Panc1 (cell line): ENCODE measurements at regions not wholly inside any gene's neighbourhood (a gene's known extent, or its start where the extent isn't known, plus 50 kb on each side); places are given as distances from the start of the nearest gene placed in this dataset.

Experiments
- ATAC-seq: fragments of 200-7000 bp; cut with Tn5 transposase; 2 replicates; pipeline ENCODE4 v1.9.1; 2020; ENCODE audit warnings: mild to moderate bottlenecking, moderate library complexity
- BruUV-seq: library from RNA; stranded (reverse); fragments of 400-500 nt; replicated peaks from 2 replicates; lab custom pipeline; 2021; lab: Mats Ljungman, UMichigan
- CTCF ChIA-PET: fragments of 300-600 bp; sonication (Branson Sonifier 250); formaldehyde crosslinking; loops from one replicate; lab custom pipeline; 2022; ENCODE audit warnings: antibody characterized with exemption; lab: Charles Lee
- POLR2A ChIA-PET: fragments of 300-600 bp; sonication (Branson Sonifier 250); formaldehyde crosslinking; loops from one replicate; lab custom pipeline; 2022; ENCODE audit warnings: antibody characterized with exemption; lab: Charles Lee
- DNase-seq: peaks from one replicate; pipeline ENCODE4 v3.0.0-alpha.2; 2010; ENCODE audit warnings: low read depth, low spot score
- H3K27ac ChIP-seq: 2 replicates; pipeline ENCODE4 v1.5.1; 2011; ENCODE audit warnings: mild to moderate bottlenecking, low read length, inconsistent platforms
- H3K27me3 ChIP-seq: fragments of 200-500 bp; sonication (Bioruptor generic); 2 replicates; pipeline ENCODE4 v1.6.0; 2014; ENCODE audit warnings: low read length, inconsistent platforms; ENCODE audit not compliant: control insufficient read depth, insufficient read depth
- H3K36me3 ChIP-seq: fragments of 200-500 bp; sonication (Bioruptor generic); 2 replicates; pipeline ENCODE4 v1.5.1; 2014; ENCODE audit warnings: inconsistent platforms, mild to moderate bottlenecking, low read length, moderate library complexity; ENCODE audit not compliant: control insufficient read depth, insufficient read depth
- H3K4me1 ChIP-seq: 2 replicates; pipeline ENCODE4 v1.5.1; 2011; ENCODE audit warnings: inconsistent platforms, mild to moderate bottlenecking, low read length, moderate library complexity; ENCODE audit not compliant: control insufficient read depth, insufficient read depth
- H3K4me3 ChIP-seq, 2 experiments: 2 replicates each; pipeline ENCODE4 v1.5.1; 2011 to 2012; ENCODE audit warnings: low read depth in 2 of 2, low read length in 2 of 2, mild to moderate bottlenecking in 2 of 2, inconsistent platforms in 1 of 2, moderate library complexity in 1 of 2
- H3K9me3 ChIP-seq: fragments of 200-500 bp; sonication (Bioruptor generic); 2 replicates; pipeline ENCODE4 v1.5.1; 2014; ENCODE audit warnings: low read depth, mild to moderate bottlenecking, inconsistent platforms, low read length, moderate library complexity; ENCODE audit not compliant: control insufficient read depth, insufficient read depth
- POLR2AphosphoS5 ChIP-seq: IDR thresholded peaks from 2 replicates; pipeline ENCODE4 v1.6.1; 2012; ENCODE audit warnings: mild to moderate bottlenecking, low read depth, low read length, moderate library complexity
- SIN3A ChIP-seq: IDR thresholded peaks from 2 replicates; pipeline ENCODE4 v1.6.1; 2012; ENCODE audit warnings: low read depth, mild to moderate bottlenecking, low read length, moderate library complexity, borderline replicate concordance; ENCODE audit not compliant: insufficient read depth
- TCF7L2 ChIP-seq: IDR thresholded peaks from 2 replicates; pipeline ENCODE4 v1.6.1; 2011; ENCODE audit warnings: mild to moderate bottlenecking, low read depth, low read length, inconsistent platforms
- in situ Hi-C: cut with HindIII; loops from 2 replicates; pipeline ENCODE4 v1.10.0; 2016; ENCODE audit warnings: low sequenced_read_pairs, low pct_unique_long_range_greater_than_20kb
- intact Hi-C: fragments of 100-400 bp; cut with micrococcal nuclease; formaldehyde crosslinking; loops from one replicate; pipeline ENCODE4 v1.10.0; 2022; ENCODE audit not compliant: unreplicated experiment
- TF ChIP-seq, protein P1 (sequence below): fragments of 450-650 bp; IDR thresholded peaks from 2 replicates; pipeline ENCODE4 v1.5.1; 2017; ENCODE audit warnings: mild to moderate bottlenecking
- TF ChIP-seq, protein P2 (sequence below), 2 experiments: IDR thresholded peaks; 2 replicates each; pipeline ENCODE4 v1.6.1; 2011 to 2012; ENCODE audit warnings: low read depth in 2 of 2, control low read depth in 1 of 2, low read length in 1 of 2, mild to moderate bottlenecking in 1 of 2, moderate library complexity in 1 of 2; ENCODE audit not compliant: insufficient read depth in 1 of 2

DNA sequence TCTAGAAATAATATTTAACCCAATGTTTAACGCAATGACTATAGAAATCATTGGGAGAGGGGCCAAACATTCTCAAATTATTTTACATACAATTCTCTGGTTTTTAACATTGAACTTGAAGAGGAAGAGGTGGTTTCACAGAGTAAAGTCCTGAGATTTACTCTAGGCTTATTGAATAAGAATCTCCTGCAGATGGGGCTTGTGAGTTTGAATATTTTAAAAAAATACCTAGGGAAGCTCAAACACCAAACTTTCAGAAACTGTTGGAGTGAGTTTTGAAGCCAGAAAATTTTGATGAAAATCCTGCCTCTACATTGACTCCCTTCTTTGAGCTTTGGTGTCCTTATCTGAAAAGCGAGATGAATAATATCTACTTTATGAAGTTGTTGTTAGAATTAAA is 906.6 kb downstream of the TUSC7 start:
- no TSS peak for BruUV-seq
- no peak for ATAC-seq

DNA sequence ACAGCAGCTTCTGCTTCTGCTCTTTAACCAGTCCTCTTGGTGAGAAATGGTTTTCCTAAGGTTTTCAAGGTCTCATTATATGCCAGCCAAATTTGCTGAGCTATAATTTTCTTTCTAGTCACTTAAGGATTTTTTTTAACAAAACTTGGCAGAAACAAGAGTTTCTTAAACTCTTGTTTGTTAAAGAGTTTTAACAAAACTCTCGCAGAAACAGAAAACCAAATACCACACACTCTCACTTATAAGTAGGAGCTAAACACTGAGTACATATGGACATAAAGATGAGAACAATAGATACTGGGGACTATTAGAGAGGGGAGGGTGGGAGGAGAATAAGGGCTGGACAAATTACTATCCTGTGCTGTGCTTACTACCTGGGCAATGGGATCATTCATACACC is 908.3 kb downstream of the TUSC7 start:
- H3K4me3 ChIP-seq, result no peak overlapping the region
- intact Hi-C loops, result no loop called here
- H3K36me3 ChIP-seq, result no peaks in the 10 kb centered on the region
- ChIA-PET POLR2A (no interaction called here), CTCF (no interaction called here)
- H3K27me3 ChIP-seq, result no peaks in the 10 kb centered on the region
- in situ Hi-C loops, result no loop called here
- ATAC-seq, result no peak
- H3K27ac ChIP-seq, result no peak overlapping the region
- no TSS peak for BruUV-seq
- no peaks in the 10 kb centered on the region for H3K4me1 ChIP-seq
- no peak for DNase-seq
- no peaks in the 10 kb centered on the region for H3K9me3 ChIP-seq
- TF ChIP-seq TCF7L2 (no peak), POLR2AphosphoS5 (no peak), SIN3A (no peak)
- TF ChIP-seq, protein P1, sequence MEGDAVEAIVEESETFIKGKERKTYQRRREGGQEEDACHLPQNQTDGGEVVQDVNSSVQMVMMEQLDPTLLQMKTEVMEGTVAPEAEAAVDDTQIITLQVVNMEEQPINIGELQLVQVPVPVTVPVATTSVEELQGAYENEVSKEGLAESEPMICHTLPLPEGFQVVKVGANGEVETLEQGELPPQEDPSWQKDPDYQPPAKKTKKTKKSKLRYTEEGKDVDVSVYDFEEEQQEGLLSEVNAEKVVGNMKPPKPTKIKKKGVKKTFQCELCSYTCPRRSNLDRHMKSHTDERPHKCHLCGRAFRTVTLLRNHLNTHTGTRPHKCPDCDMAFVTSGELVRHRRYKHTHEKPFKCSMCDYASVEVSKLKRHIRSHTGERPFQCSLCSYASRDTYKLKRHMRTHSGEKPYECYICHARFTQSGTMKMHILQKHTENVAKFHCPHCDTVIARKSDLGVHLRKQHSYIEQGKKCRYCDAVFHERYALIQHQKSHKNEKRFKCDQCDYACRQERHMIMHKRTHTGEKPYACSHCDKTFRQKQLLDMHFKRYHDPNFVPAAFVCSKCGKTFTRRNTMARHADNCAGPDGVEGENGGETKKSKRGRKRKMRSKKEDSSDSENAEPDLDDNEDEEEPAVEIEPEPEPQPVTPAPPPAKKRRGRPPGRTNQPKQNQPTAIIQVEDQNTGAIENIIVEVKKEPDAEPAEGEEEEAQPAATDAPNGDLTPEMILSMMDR, result no peak
- TF ChIP-seq, protein P2, sequence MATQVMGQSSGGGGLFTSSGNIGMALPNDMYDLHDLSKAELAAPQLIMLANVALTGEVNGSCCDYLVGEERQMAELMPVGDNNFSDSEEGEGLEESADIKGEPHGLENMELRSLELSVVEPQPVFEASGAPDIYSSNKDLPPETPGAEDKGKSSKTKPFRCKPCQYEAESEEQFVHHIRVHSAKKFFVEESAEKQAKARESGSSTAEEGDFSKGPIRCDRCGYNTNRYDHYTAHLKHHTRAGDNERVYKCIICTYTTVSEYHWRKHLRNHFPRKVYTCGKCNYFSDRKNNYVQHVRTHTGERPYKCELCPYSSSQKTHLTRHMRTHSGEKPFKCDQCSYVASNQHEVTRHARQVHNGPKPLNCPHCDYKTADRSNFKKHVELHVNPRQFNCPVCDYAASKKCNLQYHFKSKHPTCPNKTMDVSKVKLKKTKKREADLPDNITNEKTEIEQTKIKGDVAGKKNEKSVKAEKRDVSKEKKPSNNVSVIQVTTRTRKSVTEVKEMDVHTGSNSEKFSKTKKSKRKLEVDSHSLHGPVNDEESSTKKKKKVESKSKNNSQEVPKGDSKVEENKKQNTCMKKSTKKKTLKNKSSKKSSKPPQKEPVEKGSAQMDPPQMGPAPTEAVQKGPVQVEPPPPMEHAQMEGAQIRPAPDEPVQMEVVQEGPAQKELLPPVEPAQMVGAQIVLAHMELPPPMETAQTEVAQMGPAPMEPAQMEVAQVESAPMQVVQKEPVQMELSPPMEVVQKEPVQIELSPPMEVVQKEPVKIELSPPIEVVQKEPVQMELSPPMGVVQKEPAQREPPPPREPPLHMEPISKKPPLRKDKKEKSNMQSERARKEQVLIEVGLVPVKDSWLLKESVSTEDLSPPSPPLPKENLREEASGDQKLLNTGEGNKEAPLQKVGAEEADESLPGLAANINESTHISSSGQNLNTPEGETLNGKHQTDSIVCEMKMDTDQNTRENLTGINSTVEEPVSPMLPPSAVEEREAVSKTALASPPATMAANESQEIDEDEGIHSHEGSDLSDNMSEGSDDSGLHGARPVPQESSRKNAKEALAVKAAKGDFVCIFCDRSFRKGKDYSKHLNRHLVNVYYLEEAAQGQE (IDR thresholded peaks at IDR 0.05; ENCODE audit: insufficient read depth in 1 of 2, low read depth in 2 of 2, low read length in 1 of 2), result no peak

More for the DNA sequence above, 906.6 kb downstream of the TUSC7 start:
- Histone ChIP-seq H3K36me3 (no peaks in the 10 kb centered on the region), H3K27me3 (no peaks in the 10 kb centered on the region), H3K4me1 (no peaks in the 10 kb centered on the region), H3K9me3 (no peaks in the 10 kb centered on the region), H3K27ac (no peak overlapping the region), H3K4me3 (no peak overlapping the region)
- no peak for DNase-seq
- intact Hi-C loops, result no loop called here
- ChIA-PET CTCF (no interaction called here), POLR2A (no interaction called here)
- in situ Hi-C loops, result no loop called here
- TF ChIP-seq, protein P2 (IDR thresholded peaks at IDR 0.05; ENCODE audit: insufficient read depth in 1 of 2, low read depth in 2 of 2, low read length in 1 of 2), result no peak
- TF ChIP-seq POLR2AphosphoS5, result no peak
- no peak for TF ChIP-seq TCF7L2
- TF ChIP-seq SIN3A, result no peak
- TF ChIP-seq, protein P1, result no peak
